Endodermal cell (in vitro differentiated cells): ENCODE measurements at regions not wholly inside any gene's neighbourhood (a gene's known extent, or its start where the extent isn't known, plus 50 kb on each side); places are given as distances from the start of the nearest gene placed in this dataset.

Experiments used
- DNase-seq: peaks from one replicate; pipeline ENCODE4 v3.0.0-alpha.2; 2017
- H3K27ac ChIP-seq: 2 replicates; pipeline ENCODE4 v1.5.1; 2013; ENCODE audit warnings: mild to moderate bottlenecking, low read depth, low read length, moderate library complexity
- H3K27me3 ChIP-seq: 2 replicates; pipeline ENCODE4 v1.6.1; 2013; ENCODE audit warnings: mild to moderate bottlenecking, low read length, moderate library complexity; ENCODE audit not compliant: insufficient read depth, control insufficient read depth, poor library complexity, severe bottlenecking
- H3K36me3 ChIP-seq: 2 replicates; pipeline ENCODE4 v1.7.0; 2013; ENCODE audit warnings: mild to moderate bottlenecking, low read length, moderate library complexity; ENCODE audit not compliant: control insufficient read depth, insufficient read depth
- H3K4me1 ChIP-seq: one replicate; pipeline ENCODE4 v1.7.0; 2013; ENCODE audit warnings: low read length; ENCODE audit not compliant: control insufficient read depth, insufficient read depth
- H3K4me3 ChIP-seq: 2 replicates; pipeline ENCODE4 v1.5.1; 2013; ENCODE audit warnings: mild to moderate bottlenecking, low read length, moderate library complexity
- H3K9ac ChIP-seq: 2 replicates; pipeline ENCODE4 v1.6.1; 2013; ENCODE audit warnings: mild to moderate bottlenecking, low read length, moderate library complexity; ENCODE audit not compliant: poor library complexity, severe bottlenecking; ENCODE audit errors: extremely low read depth
- H3K9me3 ChIP-seq: 2 replicates; pipeline ENCODE4 v1.6.1; 2013; ENCODE audit warnings: mild to moderate bottlenecking, low read length, moderate library complexity; ENCODE audit not compliant: control insufficient read depth
- H3K27ac Mint-ChIP-seq: 2 replicates; pipeline ENCODE4 v1.8.0; 2020; ENCODE audit warnings: mixed read lengths
- H3K27me3 Mint-ChIP-seq: 2 replicates; pipeline ENCODE4 v1.8.0; 2021; ENCODE audit warnings: mild to moderate bottlenecking, mixed read lengths; ENCODE audit not compliant: insufficient read depth
- H3K36me3 Mint-ChIP-seq: 2 replicates; pipeline ENCODE4 v1.8.0; 2020; ENCODE audit warnings: low read depth, mixed read lengths
- H3K4me1 Mint-ChIP-seq: 2 replicates; pipeline ENCODE4 v1.8.0; 2020; ENCODE audit warnings: mixed read lengths
- H3K4me3 Mint-ChIP-seq: 2 replicates; pipeline ENCODE4 v1.8.0; 2020; ENCODE audit warnings: mild to moderate bottlenecking, moderate library complexity, mixed read lengths
- H3K9me3 Mint-ChIP-seq: 2 replicates; pipeline ENCODE4 v1.8.0; 2020; ENCODE audit warnings: mild to moderate bottlenecking, mixed read lengths
- CTCF ChIP-seq: fragments of 200-600 bp; sonication (generic); conservative IDR thresholded peaks from 2 replicates; pipeline ENCODE4 v1.5.0; 2021; ENCODE audit warnings: antibody characterized with exemption, mild to moderate bottlenecking
- WGBS, 2 experiments: methylation state at CpG; one replicate each; pipeline versions ENCODE4 v1.1.5 to v1.1.7; 2013; ENCODE audit warnings: missing lambda C conversion rate in 2 of 2, mixed read lengths in 1 of 2; ENCODE audit not compliant: insufficient coverage in 1 of 2, insufficient read length in 1 of 2; 5-methylcytosine and 5-hydroxymethylcytosine counted together

GRCh38 chr13:111397202-111397880, 76.9 kb downstream of the TEX29 start:
- Histone ChIP-seq H3K9me3 (no peaks in the 10 kb centered on the region), H3K27ac (no peak overlapping the region), H3K27me3 (no peaks in the 10 kb centered on the region), H3K4me3 (no peak overlapping the region), H3K4me1 (no peaks in the 10 kb centered on the region), H3K36me3 (no peaks in the 10 kb centered on the region), H3K9ac (no peak overlapping the region)
- H3K4me3 Mint-ChIP-seq = no peak overlapping the region
- H3K4me1 Mint-ChIP-seq = no peaks in the 10 kb centered on the region
- no peak for TF ChIP-seq CTCF
- no peak overlapping the region for H3K27ac Mint-ChIP-seq
- peaks cover 6% of the 10 kb centered on the region for H3K27me3 Mint-ChIP-seq
- WGBS, 2 experiments = 94 to 96% methylated on average over 15 to 25 of the region's 25 CpGs
- H3K9me3 Mint-ChIP-seq = peaks cover 8% of the 10 kb centered on the region
- no peaks in the 10 kb centered on the region for H3K36me3 Mint-ChIP-seq
- DNase-seq = peak; percentile 13

DNA sequence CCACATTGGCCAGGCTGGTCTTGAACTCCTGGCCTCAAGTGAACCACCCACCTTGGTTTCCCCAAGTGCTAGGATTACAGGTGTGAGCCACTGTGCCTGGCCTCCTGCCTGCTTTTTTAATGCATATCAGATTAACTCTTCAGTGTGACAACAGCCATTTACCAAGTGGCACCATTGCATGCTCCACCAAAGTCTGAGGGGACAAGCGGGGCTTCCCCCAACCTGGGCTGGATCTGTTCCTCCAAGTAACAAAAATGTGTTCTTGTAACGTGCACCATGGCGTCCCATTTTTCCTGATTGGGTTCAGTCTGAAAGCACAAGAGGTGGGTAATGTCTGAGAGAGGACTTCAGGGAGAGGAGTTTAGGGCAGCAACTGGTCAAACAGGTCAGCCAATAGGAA, 77.8 kb downstream of the TEX29 start:
- Mint-ChIP-seq H3K9me3 (peaks cover 8% of the 10 kb centered on the region), H3K27ac (no peak overlapping the region), H3K27me3 (peaks cover 6% of the 10 kb centered on the region), H3K4me3 (no peak overlapping the region), H3K4me1 (no peaks in the 10 kb centered on the region), H3K36me3 (no peaks in the 10 kb centered on the region)
- 91 to 94% methylated on average over 3 of the region's 3 CpGs for WGBS, 2 experiments
- no peaks in the 10 kb centered on the region for H3K36me3 ChIP-seq
- no peak overlapping the region for H3K27ac ChIP-seq
- no peaks in the 10 kb centered on the region for H3K4me1 ChIP-seq
- no peaks in the 10 kb centered on the region for H3K9me3 ChIP-seq
- no peak for TF ChIP-seq CTCF
- H3K27me3 ChIP-seq = no peaks in the 10 kb centered on the region
- peak; percentile 1 for DNase-seq
- no peak overlapping the region for H3K9ac ChIP-seq
- no peak overlapping the region for H3K4me3 ChIP-seq

- Histone ChIP-seq H3K9ac (no peak overlapping the region), H3K4me1 (no peaks in the 10 kb centered on the region), H3K9me3 (no peaks in the 10 kb centered on the region), H3K36me3 (no peaks in the 10 kb centered on the region), H3K27ac (no peak overlapping the region), H3K4me3 (no peak overlapping the region), H3K27me3 (no peaks in the 10 kb centered on the region)
- H3K27ac Mint-ChIP-seq = no peak overlapping the region
- H3K27me3 Mint-ChIP-seq = peaks cover 4% of the 10 kb centered on the region
- 90 to 92% methylated on average over 15 to 18 of the region's 18 CpGs for WGBS, 2 experiments
- H3K9me3 Mint-ChIP-seq = peaks cover 8% of the 10 kb centered on the region
- no peaks in the 10 kb centered on the region for H3K4me1 Mint-ChIP-seq
- no peaks in the 10 kb centered on the region for H3K36me3 Mint-ChIP-seq
- TF ChIP-seq CTCF = no peak
- peak; percentile 7 for DNase-seq
- no peak overlapping the region for H3K4me3 Mint-ChIP-seq
Measured at GRCh38 chr13:111398715-111399299, 78.4 kb downstream of the TEX29 start.
